A549 (cell line): ENCODE measurements at regions not wholly inside any gene's neighbourhood (a gene's known extent, or its start where the extent isn't known, plus 50 kb on each side); places are given as distances from the start of the nearest gene placed in this dataset.
A peak's percentile ranks its signal among the peaks of the same experiment; 100 is the strongest.

Experiments used
- ATAC-seq, 2 experiments: fragments of 200-7000 bp in 1 of 2; fragments of >200 bp in 1 of 2; cut with Nextera tagmentation in 1 of 2; cut with Tn5 transposase in 1 of 2; 3 replicates each; pipeline versions ENCODE4 v1.8.0 to v1.9.1; 2018 to 2020; ENCODE audit warnings: mild to moderate bottlenecking in 1 of 2, moderate library complexity in 1 of 2
- CTCF ChIA-PET: fragments of 300-600 bp; sonication (Branson Sonifier 250); formaldehyde crosslinking; extraction: SDS; loops from one replicate; lab custom pipeline; 2021; ENCODE audit warnings: antibody characterized with exemption, inconsistent platforms; lab: Yijun Ruan, JAX
- POLR2A ChIA-PET: fragments of 350-600 bp; formaldehyde crosslinking; extraction: SDS; loops from one replicate; lab custom pipeline; 2021; ENCODE audit warnings: antibody characterized with exemption, inconsistent platforms; lab: Yijun Ruan, JAX
- DNase-seq, 2 experiments: peaks; one replicate each; pipeline versions ENCODE4 v3.0.0 to v3.0.0-alpha.2; 2011 to 2016; ENCODE audit warnings: low read depth in 1 of 2, low spot score in 1 of 2
- FAIRE-seq: peaks from 2 replicates; lab custom pipeline; 2011; peaks lifted over from hg19 to GRCh38; lab: Jason Lieb, UNC
- H3K27ac ChIP-seq, 2 experiments: fragments of >200 bp; sonication (Bioruptor Twin); formaldehyde crosslinking; 3 replicates each; pipeline ENCODE4 v1.5.1; 2016 to 2017
- H3K4me1 ChIP-seq: fragments of >200 bp; sonication (Bioruptor Twin); formaldehyde crosslinking; 3 replicates; pipeline ENCODE4 v1.6.1; 2016
- H3K4me2 ChIP-seq: fragments of >200 bp; sonication (Bioruptor Twin); formaldehyde crosslinking; 3 replicates; pipeline ENCODE4 v1.6.1; 2016
- H3K4me3 ChIP-seq: fragments of >200 bp; sonication (Bioruptor Twin); formaldehyde crosslinking; 3 replicates; pipeline ENCODE4 v1.5.1; 2016
- H3K9me3 ChIP-seq: fragments of >200 bp; sonication (Bioruptor Twin); formaldehyde crosslinking; 3 replicates; pipeline ENCODE4 v1.6.1; 2016
- CBX2 ChIP-seq: fragments of 200-600 bp; sonication (generic); IDR thresholded peaks from 2 replicates; pipeline ENCODE4 v1.6.1; 2016; ENCODE audit warnings: low read depth, mild to moderate bottlenecking, borderline replicate concordance
- CBX8 ChIP-seq: fragments of 200-600 bp; sonication (generic); IDR thresholded peaks from 2 replicates; pipeline ENCODE4 v1.6.1; 2016
- EHMT2 ChIP-seq: fragments of 200-600 bp; sonication (generic); IDR thresholded peaks from 2 replicates; pipeline ENCODE4 v1.6.1; 2016; ENCODE audit warnings: antibody characterized with exemption, low read depth, mild to moderate bottlenecking, moderate library complexity
- EP300 ChIP-seq, 2 experiments: fragments of >200 bp; sonication (Bioruptor Twin); formaldehyde crosslinking; IDR thresholded peaks; 2 replicates in 1 of 2; 3 replicates in 1 of 2; pipeline ENCODE4 v1.6.1; 2016 to 2017
- ESRRA ChIP-seq: fragments of 150-350 bp; IDR thresholded peaks from 2 replicates; pipeline ENCODE4 v1.6.1; 2014; ENCODE audit warnings: mild to moderate bottlenecking, low read length, borderline replicate concordance
- FOSB ChIP-seq: fragments of 250-450 bp; sonication (Bioruptor Pico); IDR thresholded peaks from 2 replicates; pipeline ENCODE4 v1.5.0; 2020; ENCODE audit warnings: mild to moderate bottlenecking, moderate library complexity
- FOSL2 ChIP-seq, 2 experiments: fragments of 450-650 bp in 1 of 2; fragments of >200 bp in 1 of 2; sonication (Bioruptor Twin) in 1 of 2; formaldehyde crosslinking; IDR thresholded peaks; 2 replicates each; pipeline versions ENCODE4 v1.5.0 to v1.6.1; 2016 to 2020; ENCODE audit warnings: mild to moderate bottlenecking in 1 of 2, moderate library complexity in 1 of 2
- GATA3 ChIP-seq: IDR thresholded peaks from 2 replicates; pipeline ENCODE4 v1.6.1; 2012; ENCODE audit warnings: borderline replicate concordance
- HOXB5 ChIP-seq: fragments of 250-450 bp; sonication (Bioruptor Pico); IDR thresholded peaks from 2 replicates; pipeline ENCODE4 v1.5.0; 2020; ENCODE audit warnings: mild to moderate bottlenecking, moderate library complexity
- JUN ChIP-seq, 2 experiments: fragments of >200 bp; sonication (Bioruptor Twin); formaldehyde crosslinking; IDR thresholded peaks; 2 replicates in 1 of 2; 3 replicates in 1 of 2; pipeline ENCODE4 v1.6.1; 2016 to 2017
- MAFK ChIP-seq: fragments of 450-650 bp; IDR thresholded peaks from 2 replicates; pipeline ENCODE4 v1.6.1; 2014; ENCODE audit not compliant: partially characterized antibody
- MAZ ChIP-seq: fragments of 150-350 bp; IDR thresholded peaks from 2 replicates; pipeline ENCODE4 v1.6.1; 2014; ENCODE audit warnings: antibody characterized with exemption, low read depth, low read length, borderline replicate concordance
- MYC ChIP-seq: IDR thresholded peaks from 2 replicates; pipeline ENCODE4 v1.6.1; 2012; ENCODE audit warnings: mild to moderate bottlenecking, inconsistent platforms, low read length, improper control_type of control experiment, borderline replicate concordance
- NFE2L2 ChIP-seq: fragments of 150-350 bp; conservative IDR thresholded peaks from 2 replicates; pipeline ENCODE4 v1.6.1; 2014; ENCODE audit warnings: low read length
- PBX3 ChIP-seq: IDR thresholded peaks from 2 replicates; pipeline ENCODE4 v1.6.1; 2012
- POLR2AphosphoS2 ChIP-seq: conservative IDR thresholded peaks from 2 replicates; pipeline ENCODE4 v1.6.1; 2012; ENCODE audit warnings: low read length, improper control_type of control experiment, inconsistent platforms
- RAD21 ChIP-seq, 2 experiments: fragments of >200 bp in 1 of 2; sonication (Bioruptor Twin) in 1 of 2; formaldehyde crosslinking in 1 of 2; IDR thresholded peaks in 1 of 2; conservative IDR thresholded peaks in 1 of 2; 2 replicates in 1 of 2; 3 replicates in 1 of 2; pipeline ENCODE4 v1.6.1; 2012 to 2018; ENCODE audit warnings: inconsistent platforms in 1 of 2
- REST ChIP-seq: fragments of 200-600 bp; sonication (generic); IDR thresholded peaks from 2 replicates; pipeline ENCODE4 v1.6.1; 2016; ENCODE audit warnings: antibody characterized with exemption, mild to moderate bottlenecking, moderate library complexity
- RNF2 ChIP-seq: fragments of 200-600 bp; sonication (generic); IDR thresholded peaks from 2 replicates; pipeline ENCODE4 v1.6.1; 2016; ENCODE audit warnings: low read depth, mild to moderate bottlenecking, antibody characterized with exemption, moderate library complexity, borderline replicate concordance
- SREBF2 ChIP-seq: fragments of 450-650 bp; IDR thresholded peaks from 2 replicates; pipeline ENCODE4 v1.6.1; 2014; ENCODE audit warnings: mild to moderate bottlenecking, moderate library complexity
- TFCP2L1 ChIP-seq: fragments of 250-450 bp; sonication (Bioruptor Pico); IDR thresholded peaks from 2 replicates; pipeline ENCODE4 v1.5.0; 2021; ENCODE audit warnings: mild to moderate bottlenecking
- ZFP36 ChIP-seq: fragments of 450-650 bp; IDR thresholded peaks from 2 replicates; pipeline ENCODE4 v1.6.1; 2014; ENCODE audit warnings: borderline replicate concordance; ENCODE audit not compliant: partially characterized antibody
- ZNF302 ChIP-seq: fragments of 250-450 bp; sonication (Bioruptor Pico); IDR thresholded peaks from 2 replicates; pipeline ENCODE4 v1.9.0; 2021; ENCODE audit warnings: inconsistent platforms, mild to moderate bottlenecking, moderate library complexity
- WGBS: methylation state at CpG from one replicate; pipeline ENCODE4 v1.1.6; 2017; ENCODE audit errors: missing lambda C conversion rate; 5-methylcytosine and 5-hydroxymethylcytosine counted together
- TF ChIP-seq, protein P1 (sequence below): IDR thresholded peaks from 2 replicates; pipeline ENCODE4 v1.6.1; 2012
- TF ChIP-seq, protein P2 (sequence below): fragments of >200 bp; sonication (Bioruptor Twin); formaldehyde crosslinking; IDR thresholded peaks from 3 replicates; pipeline ENCODE4 v1.6.1; 2016

DNA sequence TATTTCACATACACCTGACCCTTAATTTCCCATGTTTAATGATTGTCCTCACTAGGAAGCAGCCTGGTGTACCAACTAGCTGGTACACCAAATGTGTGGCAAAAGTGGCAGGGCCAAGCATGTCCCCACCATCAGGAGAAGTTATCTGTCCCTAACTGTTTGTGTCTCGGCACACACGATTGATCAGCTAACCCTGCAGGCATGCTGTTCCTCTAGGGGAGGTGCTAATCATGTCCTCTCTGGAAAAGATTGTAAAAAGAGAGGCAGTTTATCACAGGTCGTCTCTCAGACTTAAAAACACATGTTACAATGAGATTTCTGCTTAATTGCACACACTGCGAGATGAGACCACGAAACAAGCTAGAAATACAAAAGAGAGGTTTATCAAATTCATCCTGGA, 342.7 kb downstream of the DIRAS2 start:
- TF ChIP-seq CBX8, result no peak
- no peak for TF ChIP-seq MYC
- TF ChIP-seq ZFP36, result no peak
- no peak for TF ChIP-seq TFCP2L1
- no peak for TF ChIP-seq CBX2
- no peak for TF ChIP-seq NFE2L2
- TF ChIP-seq RNF2, result no peak
- no peak for DNase-seq
- Histone ChIP-seq H3K4me3 (no peak overlapping the region), H3K4me2 (no peak overlapping the region), H3K27ac (peak overlapping the region in 1 of 2 experiments; percentile 81; a peak in 3 of 6 replicates), H3K4me1 (peaks cover 17% of the 10 kb centered on the region), H3K9me3 (no peaks in the 10 kb centered on the region)
- POLR2A ChIA-PET, result no interaction called here
- ATAC-seq, result no peak
- FAIRE-seq, result no peak
- CTCF ChIA-PET, result no interaction called here
- WGBS, result 96% methylated on average over 5 of the region's 5 CpGs

DNA sequence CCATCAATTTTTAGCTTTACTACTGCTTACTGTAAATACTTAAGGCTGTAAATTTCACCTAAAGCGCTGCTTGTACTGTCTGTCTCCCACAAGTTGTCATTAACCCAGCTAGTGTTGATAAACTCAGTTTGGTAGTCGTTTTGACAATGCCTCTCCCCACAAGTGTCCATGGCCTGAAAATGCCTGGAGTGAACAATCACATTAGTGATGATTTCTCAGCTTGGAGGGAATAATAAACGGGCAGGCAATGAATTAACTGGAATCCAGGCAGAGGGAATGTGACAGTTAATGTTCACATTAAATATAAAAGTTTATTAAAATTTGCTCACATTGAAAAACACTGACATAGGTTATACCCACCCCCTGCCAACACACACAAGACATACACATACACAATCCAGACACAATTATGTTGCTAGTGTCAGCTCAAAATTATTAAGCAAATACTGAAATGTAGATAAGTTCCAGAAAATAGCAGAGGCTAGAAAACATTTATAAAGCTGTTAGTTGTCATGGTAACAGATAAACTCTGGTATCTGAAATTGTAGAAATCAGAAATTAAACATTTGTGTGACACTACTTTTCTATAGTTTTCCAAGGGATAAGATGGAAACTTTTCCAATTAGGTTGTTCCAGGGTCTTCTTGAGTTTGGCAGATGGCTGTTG, 341.9 kb downstream of the DIRAS2 start:
- peak; percentile 7 for FAIRE-seq
- 51% methylated on average over 3 of the region's 3 CpGs for WGBS

GRCh38 chr9:90301277-90301653, 341.4 kb downstream of the DIRAS2 start:
- peak; percentile 98 for FAIRE-seq
- ATAC-seq, result peak; percentile 100
- ChIA-PET POLR2A (interaction anchor here (0.5 to 0.7 kb wide), 2 partner anchors 169 to 890 kb away, joined by 3 read pairs; no protein-coding TSS in a partner anchor), CTCF (interaction anchor here (0.9 to 1.1 kb wide), 3 partner anchors 8 to 18 kb away, joined by 3 read pairs; no protein-coding TSS in a partner anchor)
- Histone ChIP-seq H3K4me1 (peaks cover 17% of the 10 kb centered on the region), H3K27ac (peak overlapping the region; percentile 57 to 81), H3K4me3 (no peak overlapping the region), H3K4me2 (peak overlapping the region; percentile 60), H3K9me3 (no peaks in the 10 kb centered on the region)
- TF ChIP-seq CBX2, result no peak
- TF ChIP-seq JUN (IDR thresholded peaks at IDR 0.05), result peak in 1 of 2 experiments; percentile 51; a peak in 1 of 5 replicates
- 0 out of 5 replicates have a peak, but pooled peaks of 1 of the 2 experiments have one; percentile 26 for TF ChIP-seq RAD21 (conservative IDR thresholded peaks at IDR 0.05 in 1 of 2, IDR thresholded peaks at IDR 0.05 in 1 of 2)
- no peak for TF ChIP-seq FOSB (CRISPR knock-in tag)
- no peak for TF ChIP-seq PBX3
- TF ChIP-seq, protein P1, sequence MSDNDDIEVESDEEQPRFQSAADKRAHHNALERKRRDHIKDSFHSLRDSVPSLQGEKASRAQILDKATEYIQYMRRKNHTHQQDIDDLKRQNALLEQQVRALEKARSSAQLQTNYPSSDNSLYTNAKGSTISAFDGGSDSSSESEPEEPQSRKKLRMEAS, result peak; percentile 50; the same call in 1 of the 2 replicates
- no peak for TF ChIP-seq MAZ
- TF ChIP-seq GATA3, result no peak
- TF ChIP-seq HOXB5 (CRISPR knock-in tag), result no peak
- peak; percentile 46 for TF ChIP-seq FOSL2 (IDR thresholded peaks at IDR 0.05)
- TF ChIP-seq FOSL2 (CRISPR knock-in tag; IDR thresholded peaks at IDR 0.05), result peak; percentile 88
- WGBS, result under 1% methylated on average over 8 of the region's 8 CpGs
- DNase-seq, result peak; percentile 82 to 90

More for the DNA sequence above, 341.9 kb downstream of the DIRAS2 start:
- Histone ChIP-seq H3K4me2 (peak overlapping the region; percentile 60), H3K4me1 (peaks cover 17% of the 10 kb centered on the region), H3K9me3 (no peaks in the 10 kb centered on the region), H3K4me3 (no peak overlapping the region), H3K27ac (peak overlapping the region; percentile 57 to 81)
- ChIA-PET POLR2A (interaction anchor here (0.7 kb wide), 1 partner anchor 169 kb away, joined by 3 read pairs; no protein-coding TSS in a partner anchor), CTCF (interaction anchor here (0.9 to 1.1 kb wide), 3 partner anchors 9 to 18 kb away, joined by 3 read pairs; no protein-coding TSS in a partner anchor)
- TF ChIP-seq ESRRA, result no peak
- no peak for TF ChIP-seq MAFK
- TF ChIP-seq POLR2AphosphoS2, result no peak
- no peak for TF ChIP-seq ZNF302 (CRISPR knock-in tag)
- no peak for TF ChIP-seq REST
- no peak for TF ChIP-seq EHMT2
- TF ChIP-seq, protein P2, sequence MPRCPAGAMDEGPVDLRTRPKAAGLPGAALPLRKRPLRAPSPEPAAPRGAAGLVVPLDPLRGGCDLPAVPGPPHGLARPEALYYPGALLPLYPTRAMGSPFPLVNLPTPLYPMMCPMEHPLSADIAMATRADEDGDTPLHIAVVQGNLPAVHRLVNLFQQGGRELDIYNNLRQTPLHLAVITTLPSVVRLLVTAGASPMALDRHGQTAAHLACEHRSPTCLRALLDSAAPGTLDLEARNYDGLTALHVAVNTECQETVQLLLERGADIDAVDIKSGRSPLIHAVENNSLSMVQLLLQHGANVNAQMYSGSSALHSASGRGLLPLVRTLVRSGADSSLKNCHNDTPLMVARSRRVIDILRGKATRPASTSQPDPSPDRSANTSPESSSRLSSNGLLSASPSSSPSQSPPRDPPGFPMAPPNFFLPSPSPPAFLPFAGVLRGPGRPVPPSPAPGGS, result no peak
- no peak for TF ChIP-seq EP300 (IDR thresholded peaks at IDR 0.05)
- no peak for TF ChIP-seq SREBF2
- TF ChIP-seq GATA3, result no peak
- DNase-seq (no peak), ATAC-seq (peak; percentile 38 to 39; a peak in 4 of 6 replicates)
